NCI-H187 (cell line): ENCODE measurements at regions not wholly inside any gene's neighbourhood (a gene's known extent, or its start where the extent isn't known, plus 50 kb on each side); places are given as distances from the start of the nearest gene placed in this dataset.

Experiments used
- DNase-seq, 2 experiments: peaks; one replicate each; lab custom pipeline; 2025; lab: John Stamatoyannopoulos, UW

DNA sequence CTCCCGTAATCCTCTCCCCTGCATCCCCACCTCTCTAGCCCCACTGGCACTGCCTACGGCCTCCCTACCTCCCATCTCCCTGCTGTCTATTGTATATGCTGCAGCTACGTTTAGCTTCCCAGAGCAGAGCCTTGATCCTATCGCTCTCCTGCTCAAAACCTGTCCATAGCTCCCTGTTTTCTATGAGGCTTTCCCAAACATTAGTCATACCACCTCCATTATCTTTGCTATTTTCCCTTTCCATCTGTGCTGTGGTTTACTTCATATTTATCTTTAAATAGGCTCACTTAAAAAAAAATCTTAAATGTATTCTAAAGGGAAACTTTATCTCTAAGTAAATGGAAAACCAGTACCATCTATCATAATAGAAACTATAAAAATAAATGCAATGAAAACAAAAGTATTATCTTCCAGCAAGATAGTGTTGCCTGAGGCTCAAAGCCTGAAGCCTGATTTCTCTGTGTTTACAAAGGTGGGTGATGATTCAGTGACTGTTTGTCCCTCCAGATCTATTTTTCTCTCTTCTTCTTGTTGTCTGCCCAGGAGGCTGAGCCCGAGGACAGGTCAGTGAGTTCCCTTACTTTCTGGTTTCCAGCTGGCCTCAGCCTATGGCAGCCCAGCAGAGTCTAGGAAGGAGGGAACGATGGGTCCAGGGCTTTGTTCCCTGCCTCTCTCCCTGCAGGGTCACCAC lies 397.1 kb upstream of the CFAP20DC start:
- DNase-seq = no peak

DNA sequence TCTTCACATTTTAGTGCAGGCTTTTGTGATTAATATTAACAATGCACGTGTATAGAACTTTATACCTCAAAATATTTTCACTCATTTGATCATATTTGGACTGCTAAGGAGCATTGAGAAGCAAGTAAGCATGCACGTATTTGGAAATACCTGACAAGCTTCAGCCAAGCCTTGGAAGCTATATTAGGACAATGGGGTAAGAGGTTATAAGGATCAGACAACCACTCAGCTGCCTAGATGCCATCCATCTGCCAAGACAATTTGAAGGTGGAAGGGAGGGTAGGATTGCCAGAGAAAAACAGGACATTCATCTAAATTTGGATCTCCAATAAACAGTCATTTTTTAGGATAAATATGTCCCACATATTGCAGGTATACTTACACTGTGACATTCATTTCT lies 394.9 kb upstream of the CFAP20DC start:
- DNase-seq = no peak

DNA sequence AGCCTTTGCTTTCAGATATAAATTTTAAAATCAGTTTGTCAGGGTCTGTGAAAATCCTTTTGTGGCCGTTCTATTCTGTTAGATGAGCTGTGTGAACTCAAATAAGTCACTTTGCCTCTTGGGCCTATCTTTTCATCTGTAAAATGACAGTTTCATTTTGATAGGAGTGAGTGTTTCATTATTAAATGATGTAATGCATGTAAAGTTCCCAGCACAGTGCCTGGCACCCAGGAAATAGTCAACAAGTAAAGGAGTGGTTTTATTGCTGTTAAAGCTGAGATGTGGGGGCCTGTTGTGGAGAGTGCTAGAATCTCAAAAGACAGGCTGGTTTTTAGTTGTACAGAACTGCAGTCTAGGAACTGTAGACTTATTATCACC lies 394.5 kb upstream of the CFAP20DC start:
- no peak for DNase-seq

DNA sequence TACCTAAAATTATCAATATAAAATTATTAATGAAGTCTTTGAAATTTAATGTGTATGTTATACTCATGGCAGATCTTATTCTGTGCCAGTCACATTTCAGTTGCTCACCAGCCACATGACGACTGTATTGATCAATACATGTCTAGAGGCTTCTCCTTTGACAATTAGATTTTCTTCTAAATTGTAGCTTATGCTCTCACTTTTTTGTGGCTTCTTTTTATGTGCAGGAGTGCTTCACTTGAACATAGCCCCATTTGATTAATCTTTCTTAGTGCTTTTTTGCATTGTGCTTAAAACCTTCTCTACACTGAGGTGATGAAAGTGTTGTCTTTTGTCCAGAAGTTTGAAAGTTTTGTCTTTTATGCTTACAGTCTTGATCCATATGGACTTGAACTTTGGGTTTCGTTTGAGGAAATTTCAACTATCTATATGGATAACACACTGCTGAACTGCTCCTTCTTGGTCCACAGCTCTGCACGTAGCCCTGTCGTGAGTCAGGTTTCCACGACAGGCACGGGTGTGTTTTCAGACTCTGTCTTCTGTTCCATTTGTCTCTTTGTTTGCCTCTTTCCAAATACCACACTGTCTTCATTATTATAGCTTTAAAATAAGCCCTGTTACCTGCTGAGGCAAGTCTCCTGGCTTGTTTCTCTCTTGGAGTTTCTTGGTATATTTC lies 393.9 kb upstream of the CFAP20DC start:
- DNase-seq = no peak

DNA sequence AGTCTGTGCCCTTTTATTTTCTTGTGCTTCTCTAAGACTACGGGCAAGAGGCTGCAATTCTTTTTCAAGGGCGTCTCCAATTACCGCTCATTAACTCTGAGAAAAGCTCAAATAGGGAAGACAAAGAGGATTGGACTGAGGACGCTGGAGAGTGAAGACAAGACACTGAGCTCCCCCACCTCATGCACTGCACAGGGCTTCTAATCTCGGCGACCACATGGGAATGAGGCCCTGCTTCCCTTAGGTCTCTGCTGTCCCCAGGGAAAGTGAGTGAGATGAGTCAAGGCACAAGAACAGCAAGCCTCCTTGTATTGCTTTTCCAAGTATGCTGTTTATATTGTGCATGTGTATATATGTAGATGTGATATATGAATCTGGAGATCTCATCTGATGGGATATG lies 392.2 kb upstream of the CFAP20DC start:
- no peak for DNase-seq

DNA sequence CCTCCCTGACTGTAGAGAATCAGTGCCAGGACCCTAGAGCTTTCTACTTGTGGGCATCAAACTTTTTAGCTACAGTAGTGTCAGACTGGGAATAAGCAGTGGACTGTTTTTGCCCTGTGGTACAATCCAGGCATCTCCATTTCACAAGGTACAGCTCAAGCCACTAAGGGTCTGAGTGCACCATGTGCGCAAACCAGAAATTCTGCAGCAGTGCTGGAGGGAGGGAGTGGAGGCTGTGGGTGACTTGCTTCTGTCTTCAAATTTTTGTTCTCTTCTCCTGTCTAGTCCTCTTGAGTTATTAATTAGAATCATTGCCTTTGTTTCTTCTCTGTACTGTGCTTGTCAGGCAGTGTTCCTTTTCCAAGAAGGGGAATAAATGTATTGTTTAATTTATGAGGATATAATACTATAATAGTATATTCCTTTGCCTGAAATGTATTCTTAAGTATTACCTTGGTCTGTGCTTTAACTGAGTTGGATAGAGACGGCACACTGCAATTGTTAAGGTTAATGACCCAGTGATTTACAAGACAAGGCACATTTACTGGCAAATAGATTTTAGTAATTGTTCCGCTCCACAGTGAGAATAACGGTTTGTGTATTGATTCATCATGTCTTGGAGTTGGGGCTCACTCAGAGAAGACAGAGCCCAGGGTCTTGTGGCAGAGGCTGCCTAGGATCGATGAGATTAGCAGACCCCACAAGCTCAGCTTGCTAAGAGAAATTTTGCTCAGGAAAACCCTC lies 390.6 kb upstream of the CFAP20DC start:
- no peak for DNase-seq

DNA sequence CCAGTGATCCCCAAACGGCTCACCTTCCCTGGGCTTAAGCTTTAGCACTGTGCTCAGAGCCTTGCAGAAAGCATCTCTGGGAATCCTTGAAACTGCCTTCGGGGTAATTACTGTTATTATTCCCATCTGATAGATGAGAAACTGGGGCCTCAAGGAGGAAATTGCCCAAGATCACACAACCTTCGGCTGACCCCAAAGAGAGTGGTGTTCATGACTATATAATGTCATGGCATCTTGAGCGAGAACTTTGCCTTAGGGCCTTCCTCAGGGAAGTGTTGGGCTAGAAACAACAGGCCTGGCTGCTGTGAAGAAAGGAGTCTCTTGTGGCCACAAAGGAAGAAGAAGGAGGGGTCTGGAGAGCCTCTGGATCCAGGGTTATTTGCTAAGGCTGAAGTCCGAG lies 388.7 kb upstream of the CFAP20DC start:
- no peak for DNase-seq

DNA sequence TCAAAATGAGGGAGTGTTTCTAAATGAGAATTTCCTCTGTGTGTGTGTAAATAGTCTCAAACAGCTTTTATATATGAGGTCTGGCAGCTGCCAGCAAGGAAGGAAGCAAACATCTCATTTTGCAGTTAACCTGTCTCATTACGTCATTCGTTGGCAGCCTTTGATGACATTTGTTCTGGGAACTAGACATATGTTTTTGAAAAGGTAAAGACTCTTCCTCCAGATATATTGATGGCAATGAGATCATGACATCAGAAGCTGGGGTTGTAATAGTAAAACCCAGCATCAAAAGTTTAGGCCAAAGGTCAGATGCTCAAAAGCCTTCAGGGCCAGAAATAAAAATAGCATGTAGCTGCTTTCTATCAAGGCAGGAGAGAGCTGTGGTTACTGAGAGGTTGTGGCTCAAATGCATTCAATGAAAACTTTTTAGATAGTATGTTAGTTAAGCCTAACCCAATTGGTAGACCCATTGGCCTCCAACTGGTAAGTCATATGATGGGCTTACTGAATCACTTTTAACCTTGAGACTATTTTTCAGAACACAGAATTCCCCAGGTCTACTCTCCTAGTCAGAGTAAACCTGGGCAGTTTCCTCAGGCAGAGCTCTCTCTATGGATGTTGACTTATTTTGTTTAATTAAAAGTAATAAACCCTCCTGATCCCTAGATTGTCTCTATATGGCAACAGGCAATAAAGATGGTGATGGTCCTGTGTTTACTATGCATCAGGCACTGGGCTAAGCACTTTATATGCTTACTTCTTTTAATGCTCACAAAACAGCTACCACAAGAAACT lies 386.5 kb upstream of the CFAP20DC start:
- DNase-seq = no peak

DNA sequence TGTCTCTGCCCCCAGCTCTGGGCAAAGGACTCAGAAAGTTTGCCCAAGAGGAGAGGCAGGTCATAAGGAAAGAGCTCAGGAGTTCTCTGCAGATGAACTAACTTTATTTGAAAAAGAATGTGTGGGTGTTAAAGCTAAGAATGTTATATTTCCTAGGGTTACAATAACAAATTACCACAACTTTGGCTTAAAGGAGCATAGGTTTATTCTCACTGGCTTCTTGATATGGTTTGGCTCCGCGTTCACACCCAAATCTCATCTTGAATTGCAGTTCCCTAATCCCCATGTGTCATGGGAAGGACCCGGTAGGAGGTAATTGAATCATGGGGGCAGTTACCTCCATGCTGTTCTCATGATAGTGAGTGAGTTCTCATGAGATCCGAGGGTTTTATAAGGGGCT lies 383.7 kb upstream of the CFAP20DC start:
- DNase-seq = no peak

DNA sequence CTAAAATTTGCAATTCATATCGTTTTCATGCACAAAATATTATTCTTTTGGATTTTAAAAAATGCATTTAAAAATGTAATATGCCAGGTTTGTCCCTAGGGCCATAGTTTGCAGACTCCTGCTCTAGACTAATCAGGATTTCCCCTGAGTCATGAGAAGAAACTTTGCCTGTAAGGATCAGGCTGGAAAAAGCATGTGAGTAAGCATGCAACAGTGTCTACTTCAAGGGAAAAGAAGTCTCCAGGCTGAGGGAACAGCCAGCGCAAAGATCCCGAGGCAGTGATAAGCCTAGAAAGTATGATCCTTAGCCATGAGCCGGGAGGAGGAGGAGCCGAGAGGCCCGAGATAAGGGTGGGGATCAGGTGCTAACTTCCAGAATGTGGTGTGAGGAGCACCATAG lies 382.8 kb upstream of the CFAP20DC start:
- DNase-seq = no peak

DNA sequence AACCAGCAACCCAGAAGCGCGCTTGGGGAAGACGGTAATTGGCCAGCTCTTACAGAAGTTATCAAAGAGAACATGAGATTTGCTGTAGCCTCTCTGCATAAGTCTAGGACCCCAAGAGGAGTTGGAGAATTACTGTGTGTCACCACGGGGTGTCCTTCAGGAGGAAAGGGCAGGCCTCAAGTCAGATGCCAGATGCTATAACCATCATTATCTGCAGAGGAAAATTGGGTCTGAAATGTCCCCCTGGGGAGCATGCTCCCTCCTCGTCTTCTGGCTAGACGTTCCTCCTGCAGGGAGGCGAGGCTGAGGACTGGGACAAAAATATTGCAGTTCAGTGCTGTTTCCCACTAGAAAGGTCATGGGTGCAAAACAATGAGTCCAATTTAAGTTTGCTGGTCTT lies 380.5 kb upstream of the CFAP20DC start:
- no peak for DNase-seq

DNA sequence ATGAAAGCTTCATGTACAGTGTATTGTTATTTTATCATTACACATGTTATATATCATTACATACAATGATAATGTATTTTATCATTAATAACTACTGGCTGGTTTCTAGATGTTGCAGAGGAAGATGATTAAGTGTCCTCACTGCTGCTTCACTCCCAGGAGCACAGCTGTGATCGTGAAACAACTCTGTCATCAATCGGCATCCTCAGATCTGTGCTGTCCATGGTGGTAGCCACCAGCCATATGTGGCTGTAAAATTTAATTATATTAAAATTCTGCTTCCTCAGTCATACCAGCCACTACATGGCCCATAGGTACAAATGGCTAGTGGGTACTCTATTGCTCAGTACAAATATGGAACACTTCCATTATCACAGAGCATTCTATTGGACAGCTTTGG lies 379.4 kb upstream of the CFAP20DC start:
- DNase-seq = no peak

DNA sequence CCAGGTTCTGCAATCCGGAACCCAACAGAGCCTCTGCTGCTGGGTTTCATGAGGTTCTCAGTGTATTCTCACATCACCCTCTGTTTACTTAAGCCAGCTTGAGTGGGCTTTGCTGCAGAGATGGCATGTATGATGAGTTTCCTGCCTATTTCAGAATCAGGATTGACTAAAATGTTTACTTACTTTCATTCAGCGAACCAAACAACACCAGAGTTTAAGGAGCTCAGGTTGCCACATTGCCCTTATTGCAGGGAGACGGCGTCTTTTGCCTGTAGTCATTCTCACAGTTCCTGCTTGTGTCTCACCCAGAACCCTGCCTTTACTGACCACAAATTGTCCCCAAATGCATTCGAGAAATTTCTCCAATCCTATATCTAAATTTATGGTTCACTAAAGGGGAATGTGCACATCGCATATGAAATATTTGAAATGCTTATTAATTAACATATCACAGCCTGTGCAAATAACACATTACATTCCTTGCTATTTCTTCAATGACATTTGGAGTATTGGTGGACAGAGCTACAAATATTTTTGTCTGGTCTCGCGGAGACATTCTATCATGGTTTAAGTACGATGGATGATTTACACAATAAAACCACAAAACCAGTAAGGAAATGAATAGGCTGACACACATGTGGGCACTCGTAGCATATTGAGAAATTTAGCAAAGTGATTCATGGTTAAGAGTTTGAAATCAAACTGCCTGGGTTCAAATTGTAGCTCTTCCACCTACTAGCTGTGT lies 377.2 kb upstream of the CFAP20DC start:
- no peak for DNase-seq

DNA sequence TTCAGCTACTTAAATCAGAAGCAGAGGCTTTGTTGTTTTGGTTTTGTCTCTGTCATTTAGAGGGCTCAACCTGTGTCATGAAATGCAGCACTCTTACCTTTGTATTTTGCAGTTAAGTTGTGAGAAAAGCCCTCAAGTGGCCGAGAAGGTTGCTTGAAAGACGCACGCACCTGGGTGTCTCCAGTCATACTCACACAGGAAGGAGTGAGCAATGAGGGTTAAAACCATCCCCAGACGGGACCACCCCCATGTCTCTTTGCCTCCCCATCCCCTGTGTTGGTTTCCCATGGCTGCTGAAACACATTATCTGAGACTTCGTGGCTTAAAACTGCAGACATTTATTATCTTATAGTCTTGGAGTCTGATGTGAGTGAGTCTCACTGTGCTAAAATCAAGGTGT lies 376.1 kb upstream of the CFAP20DC start:
- DNase-seq = no peak

DNA sequence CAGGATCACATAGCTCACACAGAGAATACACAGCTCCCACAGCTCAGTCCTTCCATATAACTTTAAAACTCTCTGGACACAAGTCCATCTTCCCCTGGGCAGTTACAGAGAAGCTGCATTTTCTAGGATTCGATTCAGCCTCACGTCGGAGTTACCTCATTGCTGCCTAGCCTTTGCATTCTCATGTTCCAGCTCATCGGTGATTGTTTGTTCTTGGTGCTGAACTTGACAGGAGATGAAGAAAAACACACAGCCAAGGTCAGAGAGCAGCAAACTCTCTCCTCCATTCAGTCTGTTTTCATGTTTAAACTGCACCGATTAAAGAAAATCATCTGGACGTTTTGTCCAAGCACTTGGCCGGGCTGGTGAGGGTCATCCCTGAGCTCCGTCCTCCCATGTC lies 375.5 kb upstream of the CFAP20DC start:
- DNase-seq = no peak

DNA sequence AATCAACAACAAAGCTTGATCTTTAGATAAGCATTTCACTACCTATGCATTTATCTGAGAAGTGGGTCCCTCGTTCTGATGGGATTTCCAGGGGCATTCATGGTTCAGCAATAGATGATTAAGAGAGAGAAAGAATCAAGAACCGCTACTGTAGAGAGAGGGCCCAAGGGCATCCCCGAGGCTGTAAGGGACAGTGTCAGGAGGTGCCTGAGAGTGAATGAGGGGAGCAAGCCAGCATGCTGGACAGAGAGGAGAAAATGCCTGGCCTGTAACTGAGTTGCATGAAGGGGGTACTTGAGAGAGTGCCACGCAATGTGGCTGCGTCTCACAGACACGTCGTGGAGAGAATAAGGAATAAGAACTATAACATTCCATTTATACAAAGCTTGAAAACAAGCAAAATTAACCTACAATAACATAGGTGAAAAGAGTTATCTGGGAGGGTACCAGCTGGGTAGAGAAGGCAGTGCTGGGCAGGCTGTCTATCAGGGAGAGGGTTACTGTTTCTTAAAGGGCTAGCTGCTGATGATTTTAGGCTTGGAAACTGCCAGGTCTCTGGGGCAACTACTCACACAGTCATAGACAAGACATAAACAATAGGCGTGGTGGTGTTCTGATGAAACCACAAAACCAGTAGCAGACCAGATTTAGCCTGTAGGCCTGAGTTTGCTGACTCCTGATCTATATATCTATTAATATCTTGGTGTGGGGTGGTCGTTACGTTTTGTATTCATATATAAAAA lies 374.6 kb upstream of the CFAP20DC start:
- no peak for DNase-seq

DNA sequence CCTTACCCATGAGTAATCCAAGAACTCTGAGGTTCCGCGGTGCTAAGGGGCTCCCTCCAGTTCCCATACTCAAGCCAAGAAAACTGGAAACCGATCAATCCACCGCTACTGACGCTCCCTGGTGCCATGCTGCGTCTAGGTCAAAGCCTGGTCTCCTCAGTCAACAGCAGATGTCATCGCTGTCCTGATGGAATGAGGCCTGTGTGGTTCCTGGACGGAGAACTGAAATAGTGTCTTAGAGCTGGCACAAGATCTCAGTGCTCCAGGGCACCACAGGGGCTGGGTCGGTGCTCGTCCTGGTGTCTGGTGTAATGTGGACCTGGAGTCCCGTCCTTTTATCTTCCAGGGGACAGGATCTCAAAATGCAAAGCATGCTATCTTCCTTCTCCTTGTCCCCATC lies 373.9 kb upstream of the CFAP20DC start:
- no peak for DNase-seq

DNA sequence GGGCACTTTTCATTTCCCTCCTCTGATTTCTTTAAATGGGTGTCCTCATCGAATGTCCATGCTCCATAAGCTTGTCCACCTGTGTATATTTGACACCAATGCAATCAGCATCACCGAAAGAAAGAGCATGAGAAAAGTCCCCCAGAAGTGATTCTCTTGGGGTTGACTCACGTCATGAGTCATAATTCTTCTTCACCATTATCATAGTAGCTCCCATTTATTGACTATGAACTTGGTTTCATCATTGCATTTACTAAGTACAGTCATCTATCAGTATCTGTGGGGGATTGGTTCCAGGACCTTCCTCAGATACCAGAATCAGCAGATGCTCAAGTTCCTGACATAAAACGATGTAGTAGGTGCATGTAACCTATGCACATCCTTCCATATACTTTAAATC lies 372.5 kb upstream of the CFAP20DC start:
- DNase-seq = no peak

DNA sequence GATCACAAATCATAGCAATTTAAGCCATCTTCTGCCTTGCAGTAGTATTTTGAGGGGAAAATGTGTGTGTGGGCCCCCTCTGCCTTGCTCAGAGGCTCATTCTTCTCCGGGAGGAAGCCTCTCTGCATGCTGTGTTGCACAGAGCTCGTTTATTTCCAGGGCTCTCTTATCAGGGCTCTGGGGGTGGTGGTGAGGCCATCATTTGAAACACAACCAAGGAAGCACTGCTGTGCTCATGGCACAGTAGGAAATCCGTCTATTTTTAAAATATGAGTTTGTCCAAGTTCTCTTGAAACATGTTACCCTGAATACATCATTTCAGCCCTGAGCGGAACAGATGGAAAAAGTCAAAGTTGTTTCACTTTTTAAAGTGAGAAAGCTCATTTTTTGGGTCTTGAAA lies 369.0 kb upstream of the CFAP20DC start:
- DNase-seq = no peak

DNA sequence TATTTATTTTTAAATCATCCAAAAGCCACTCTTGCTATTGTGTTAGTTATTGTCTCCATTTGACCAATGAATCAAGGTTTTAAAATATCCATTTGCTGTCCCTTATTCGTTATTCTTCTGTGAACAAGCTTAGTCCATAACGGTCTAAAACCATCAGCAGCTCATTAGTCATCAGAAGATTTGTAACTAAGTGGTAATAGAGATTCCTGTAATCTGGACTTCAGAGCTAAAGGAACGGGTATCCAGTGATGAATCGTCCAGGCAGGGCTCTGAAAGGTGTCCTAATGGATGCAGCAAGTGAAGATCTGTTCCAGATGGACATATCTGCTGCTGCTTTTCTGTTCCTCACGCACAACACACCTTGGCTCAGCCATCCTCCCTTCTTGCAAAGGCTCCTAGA lies 362.7 kb upstream of the CFAP20DC start:
- DNase-seq = no peak

DNA sequence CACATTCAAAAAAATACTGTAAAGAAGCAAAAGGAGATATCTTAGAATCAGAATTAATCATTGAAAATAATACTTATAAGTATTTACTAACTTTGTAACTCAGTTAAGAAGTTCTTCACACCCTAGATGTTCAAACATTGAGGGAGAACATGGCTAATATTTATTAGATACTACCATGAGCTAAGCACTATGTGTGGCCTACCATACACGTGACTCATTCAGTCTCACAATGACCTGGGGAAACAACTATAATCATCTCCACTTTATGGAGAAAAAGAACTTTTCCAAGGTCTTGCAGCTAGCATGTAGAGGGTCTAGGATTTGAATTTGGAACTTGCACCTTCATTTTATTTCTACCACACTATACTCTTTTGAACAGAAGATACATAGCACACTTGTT lies 361.9 kb upstream of the CFAP20DC start:
- DNase-seq = no peak
